ENCODE measurements at regions not wholly inside any gene's neighbourhood (a gene's known extent, or its start where the extent isn't known, plus 50 kb on each side); places are given as distances from the start of the nearest gene placed in this dataset.

- H3K9me1 ChIP-seq (replicated peaks; ENCODE audit: control insufficient read depth, extremely low read depth, insufficient read depth, low read length) = no peaks in the 10 kb centered on the region
- H2AFZ ChIP-seq (ENCODE audit: low read depth, low read length) = no peak overlapping the region
- BruUV-seq (replicated peaks) = no TSS peak
- FAIRE-seq (no peak), DNase-seq (ENCODE audit: low read depth, low spot score) (no peak)
- H3K4me1 ChIP-seq (ENCODE audit: control insufficient read depth, extremely low read depth, insufficient read depth, low read length) = no peaks in the 10 kb centered on the region
- intact Hi-C loops (cut with micrococcal nuclease) (no loop called here), dilution Hi-C loops (cut with MboI; ENCODE audit: extremely low pct_ligation_motif_present, low sequenced_read_pairs) (no loop called here)
- H3K79me2 ChIP-seq (ENCODE audit: control insufficient read depth, insufficient read depth, low read length) = no peaks in the 10 kb centered on the region
- H3K27ac ChIP-seq (ENCODE audit: insufficient read depth, low read depth, low read length) = no peak overlapping the region
- no peaks in the 10 kb centered on the region for H3K27me3 ChIP-seq (ENCODE audit: control insufficient read depth in 2 of 2, insufficient read depth in 2 of 2, low read length in 2 of 2)
- no peak overlapping the region for H3K4me2 ChIP-seq (ENCODE audit: insufficient read depth, low read length)
- H3K4me3 ChIP-seq (replicated peaks in 1 of 3; ENCODE audit: insufficient read depth in 1 of 3, low read depth in 1 of 3, low read length in 3 of 3) = no peak overlapping the region
- no peaks in the 10 kb centered on the region for H3K9me3 ChIP-seq (replicated peaks; ENCODE audit: control insufficient read depth, insufficient read depth, low read length)
- no peak for TF ChIP-seq EZH2 (IDR thresholded peaks at IDR 0.05; ENCODE audit: borderline replicate concordance, low read depth, low read length, severe bottlenecking)
- no peak for TF ChIP-seq MAX (IDR thresholded peaks at IDR 0.05; ENCODE audit: insufficient read depth, insufficient read length)
- TF ChIP-seq POLR2A (IDR thresholded peaks at IDR 0.05; ENCODE audit: low read depth, low read length) = no peak
- TF ChIP-seq CTCF (IDR thresholded peaks at IDR 0.05; ENCODE audit: extremely low read depth in 1 of 2, insufficient read depth in 1 of 2, low read depth in 1 of 2, low read length in 2 of 2) = no peak
- TF ChIP-seq GATA2 (IDR thresholded peaks at IDR 0.05; ENCODE audit: insufficient read depth, insufficient read length, low read depth, low read length) = no peak
- no peak for TF ChIP-seq JUN (IDR thresholded peaks at IDR 0.05; ENCODE audit: borderline replicate concordance, insufficient read depth, insufficient read length, low read depth)
- no peak for TF ChIP-seq MYC (IDR thresholded peaks at IDR 0.05; ENCODE audit: low read depth, low read length)
- TF ChIP-seq POLR2AphosphoS5 (IDR thresholded peaks at IDR 0.05; ENCODE audit: insufficient read depth, low read depth, low read length) = no peak
- TF ChIP-seq FOS (IDR thresholded peaks at IDR 0.05; ENCODE audit: borderline replicate concordance, insufficient read depth, low read length) = no peak
- H3K9ac ChIP-seq (replicated peaks; ENCODE audit: extremely low read depth, insufficient read depth, low read length) = no peak overlapping the region
- ChIA-PET POLR2A (no interaction called here), CTCF (no interaction called here)
- H3K36me3 ChIP-seq (ENCODE audit: control insufficient read depth in 2 of 2, extremely low read depth in 1 of 2, insufficient read depth in 2 of 2, low read length in 2 of 2) = no peaks in the 10 kb centered on the region
- no peaks in the 10 kb centered on the region for H4K20me1 ChIP-seq (replicated peaks; ENCODE audit: control insufficient read depth, extremely low read depth, insufficient read depth, low read length)
These were observed 1378.9 kb upstream of the CELF4 start for GRCh38 chr18:38944446-38945024.

Data from endothelial cell of umbilical vein (primary cell).